Stimulated activated CD8-positive, alpha-beta memory T cell treated with anti-CD3 and anti-CD28 coated beads, Interleukin-4, amount 100 ng/mL, for 1 hour (primary cell): ENCODE measurements at regions not wholly inside any gene's neighbourhood (a gene's known extent, or its start where the extent isn't known, plus 50 kb on each side); places are given as distances from the start of the nearest gene placed in this dataset.

Source experiments
- DNase-seq, 2 donors: peaks; one replicate each; pipeline ENCODE4 v3.0.0-alpha.2; 2020; ENCODE audit warnings: low read depth in 2 of 2, low spot score in 1 of 2

GRCh38 chr16:80051040-80051439, 450.5 kb upstream of the MAF start:
- no peak for DNase-seq

- DNase-seq = no peak
Observed at GRCh38 chr16:80048250-80048649, 447.7 kb upstream of the MAF start.

- DNase-seq = no peak
Observed at GRCh38 chr16:80047842-80048241, 447.3 kb upstream of the MAF start.

GRCh38 chr16:80046848-80047247, 446.3 kb upstream of the MAF start:
- DNase-seq = no peak

GRCh38 chr16:80046261-80046660, 445.7 kb upstream of the MAF start:
- no peak for DNase-seq

GRCh38 chr16:80045861-80046260, 445.3 kb upstream of the MAF start:
- no peak for DNase-seq

GRCh38 chr16:80041410-80041809, 440.9 kb upstream of the MAF start:
- no peak for DNase-seq

- no peak for DNase-seq
Observed at GRCh38 chr16:80040814-80041213, 440.3 kb upstream of the MAF start.

GRCh38 chr16:80040413-80040812, 439.9 kb upstream of the MAF start:
- no peak for DNase-seq

- DNase-seq = no peak
Observed at GRCh38 chr16:80039777-80040176, 439.2 kb upstream of the MAF start.

- DNase-seq = no peak
Observed at GRCh38 chr16:80038566-80038965, 438.0 kb upstream of the MAF start.

- DNase-seq = no peak
Observed at GRCh38 chr16:80034948-80035663, 434.6 kb upstream of the MAF start.

GRCh38 chr16:80034469-80034826, 433.9 kb upstream of the MAF start:
- no peak for DNase-seq

- no peak for DNase-seq
Observed at GRCh38 chr16:80033783-80034468, 433.4 kb upstream of the MAF start.

GRCh38 chr16:80029761-80030481, 429.4 kb upstream of the MAF start:
- DNase-seq = no peak

GRCh38 chr16:80029381-80029630, 428.8 kb upstream of the MAF start:
- no peak for DNase-seq

GRCh38 chr16:80028581-80029380, 428.2 kb upstream of the MAF start:
- no peak for DNase-seq

GRCh38 chr16:80027007-80027965, 426.7 kb upstream of the MAF start:
- peak; percentile 2 for DNase-seq

- DNase-seq = no peak
Observed at GRCh38 chr16:80025236-80025635, 424.7 kb upstream of the MAF start.

GRCh38 chr16:80024443-80024842, 423.9 kb upstream of the MAF start:
- no peak for DNase-seq

- DNase-seq = no peak
Observed at GRCh38 chr16:80023865-80024264, 423.3 kb upstream of the MAF start.
